ENCODE measurements at regions not wholly inside any gene's neighbourhood (a gene's known extent, or its start where the extent isn't known, plus 50 kb on each side); places are given as distances from the start of the nearest gene placed in this dataset.

DNA sequence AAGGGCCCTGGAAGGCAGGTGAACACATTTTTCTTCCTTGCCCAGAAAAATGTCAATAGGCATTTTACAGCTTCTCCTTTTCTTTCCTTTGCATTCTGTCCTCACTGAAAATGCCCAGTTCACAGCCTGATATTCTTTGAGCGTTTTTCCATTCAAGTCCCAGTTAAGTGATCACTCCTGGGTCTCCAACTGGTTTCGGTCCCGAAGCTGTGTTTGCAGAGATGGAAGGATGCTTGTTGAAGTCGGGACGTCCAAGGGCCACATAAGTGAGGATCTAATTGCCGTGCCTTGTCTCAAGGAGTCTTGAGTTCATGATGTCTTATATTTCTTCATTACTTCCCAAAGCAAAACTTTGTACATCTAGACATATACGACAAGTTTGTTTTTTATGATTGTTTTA, 208.7 kb upstream of the PRKCQ start:
- peaks cover 4% of the 10 kb centered on the region for H3K4me1 ChIP-seq (ENCODE audit: control insufficient read depth, insufficient read depth, low read length)
- H3K4me1 Mint-ChIP-seq = no peaks in the 10 kb centered on the region
- 94 to 100% methylated on average over 4 to 7 of the region's 7 CpGs for WGBS, 2 experiments (ENCODE audit: insufficient coverage in 1 of 2, insufficient read length in 1 of 2)
- TF ChIP-seq, protein P1, sequence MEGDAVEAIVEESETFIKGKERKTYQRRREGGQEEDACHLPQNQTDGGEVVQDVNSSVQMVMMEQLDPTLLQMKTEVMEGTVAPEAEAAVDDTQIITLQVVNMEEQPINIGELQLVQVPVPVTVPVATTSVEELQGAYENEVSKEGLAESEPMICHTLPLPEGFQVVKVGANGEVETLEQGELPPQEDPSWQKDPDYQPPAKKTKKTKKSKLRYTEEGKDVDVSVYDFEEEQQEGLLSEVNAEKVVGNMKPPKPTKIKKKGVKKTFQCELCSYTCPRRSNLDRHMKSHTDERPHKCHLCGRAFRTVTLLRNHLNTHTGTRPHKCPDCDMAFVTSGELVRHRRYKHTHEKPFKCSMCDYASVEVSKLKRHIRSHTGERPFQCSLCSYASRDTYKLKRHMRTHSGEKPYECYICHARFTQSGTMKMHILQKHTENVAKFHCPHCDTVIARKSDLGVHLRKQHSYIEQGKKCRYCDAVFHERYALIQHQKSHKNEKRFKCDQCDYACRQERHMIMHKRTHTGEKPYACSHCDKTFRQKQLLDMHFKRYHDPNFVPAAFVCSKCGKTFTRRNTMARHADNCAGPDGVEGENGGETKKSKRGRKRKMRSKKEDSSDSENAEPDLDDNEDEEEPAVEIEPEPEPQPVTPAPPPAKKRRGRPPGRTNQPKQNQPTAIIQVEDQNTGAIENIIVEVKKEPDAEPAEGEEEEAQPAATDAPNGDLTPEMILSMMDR (conservative IDR thresholded peaks at IDR 0.05) = no peak
- H3K9ac ChIP-seq (ENCODE audit: extremely low read depth, low read length, poor library complexity, severe bottlenecking) = no peak overlapping the region
- H3K4me3 ChIP-seq (ENCODE audit: low read length) = no peak overlapping the region
- DNase-seq = no peak
- H3K36me3 Mint-ChIP-seq (ENCODE audit: low read depth) = no peaks in the 10 kb centered on the region
- no peaks in the 10 kb centered on the region for H3K9me3 Mint-ChIP-seq
- no peak overlapping the region for H3K27ac ChIP-seq (ENCODE audit: low read depth, low read length)
- H3K9me3 ChIP-seq (ENCODE audit: control insufficient read depth, low read length) = no peaks in the 10 kb centered on the region
- no peaks in the 10 kb centered on the region for H3K36me3 ChIP-seq (ENCODE audit: control insufficient read depth, insufficient read depth, low read length)
- H3K27me3 ChIP-seq (ENCODE audit: control insufficient read depth, insufficient read depth, low read length, poor library complexity, severe bottlenecking) = no peaks in the 10 kb centered on the region
- H3K27ac Mint-ChIP-seq = no peak overlapping the region
- H3K27me3 Mint-ChIP-seq (ENCODE audit: insufficient read depth) = no peaks in the 10 kb centered on the region
- H3K4me3 Mint-ChIP-seq = no peak overlapping the region

DNA sequence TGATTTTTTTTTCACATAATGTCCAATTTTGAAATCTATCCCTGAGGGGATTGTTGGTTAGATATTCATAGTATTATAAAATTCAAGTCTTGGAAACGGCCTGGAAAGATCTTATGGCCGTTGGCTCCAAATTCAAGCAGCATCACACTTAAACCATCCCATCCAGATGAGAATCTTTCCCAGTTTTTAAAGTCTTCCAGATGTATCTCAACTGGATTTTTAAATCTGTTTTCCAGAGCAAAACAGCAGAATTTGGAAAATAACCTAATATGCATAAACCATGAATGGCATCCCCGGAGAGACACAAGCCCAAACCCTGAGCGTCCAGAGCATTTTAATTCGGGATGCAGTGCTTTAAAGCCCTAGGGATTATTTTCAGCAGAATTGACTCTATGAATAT, 208.2 kb upstream of the PRKCQ start:
- Histone ChIP-seq H3K27ac (ENCODE audit: low read depth, low read length) (no peak overlapping the region), H3K4me1 (ENCODE audit: control insufficient read depth, insufficient read depth, low read length) (peaks cover 4% of the 10 kb centered on the region), H3K9me3 (ENCODE audit: control insufficient read depth, low read length) (no peaks in the 10 kb centered on the region), H3K36me3 (ENCODE audit: control insufficient read depth, insufficient read depth, low read length) (no peaks in the 10 kb centered on the region), H3K27me3 (ENCODE audit: control insufficient read depth, insufficient read depth, low read length, poor library complexity, severe bottlenecking) (no peaks in the 10 kb centered on the region), H3K4me3 (ENCODE audit: low read length) (no peak overlapping the region), H3K9ac (ENCODE audit: extremely low read depth, low read length, poor library complexity, severe bottlenecking) (no peak overlapping the region)
- TF ChIP-seq, protein P1 (conservative IDR thresholded peaks at IDR 0.05) = no peak
- no peak for DNase-seq
- Mint-ChIP-seq H3K4me3 (no peak overlapping the region), H3K4me1 (peaks cover 5% of the 10 kb centered on the region), H3K36me3 (ENCODE audit: low read depth) (no peaks in the 10 kb centered on the region), H3K9me3 (no peaks in the 10 kb centered on the region), H3K27ac (no peak overlapping the region), H3K27me3 (ENCODE audit: insufficient read depth) (no peaks in the 10 kb centered on the region)
- WGBS, 2 experiments (ENCODE audit: insufficient coverage in 1 of 2, insufficient read length in 1 of 2) = 96 to 98% methylated on average over 4 to 5 of the region's 5 CpGs

DNA sequence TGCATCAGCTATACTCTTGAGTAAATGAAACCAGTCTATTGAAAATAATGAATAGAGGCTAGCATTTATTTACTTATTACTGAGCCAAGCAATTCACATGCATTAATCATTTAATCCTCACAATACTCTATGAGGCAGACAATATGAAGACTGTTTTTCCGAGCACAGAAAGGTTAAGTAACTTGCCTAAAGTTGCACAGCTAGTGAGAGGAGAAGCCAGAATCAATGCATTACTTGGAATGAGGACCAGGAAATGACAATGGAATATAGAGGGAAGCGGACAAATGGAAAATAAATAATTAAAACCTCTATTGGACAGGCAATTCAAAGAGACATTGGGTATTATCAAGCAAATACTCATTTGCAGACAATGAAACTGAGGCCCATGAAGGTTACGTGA, 207.6 kb upstream of the PRKCQ start:
- Histone ChIP-seq H3K4me1 (ENCODE audit: control insufficient read depth, insufficient read depth, low read length) (peaks cover 4% of the 10 kb centered on the region), H3K27ac (ENCODE audit: low read depth, low read length) (no peak overlapping the region), H3K36me3 (ENCODE audit: control insufficient read depth, insufficient read depth, low read length) (no peaks in the 10 kb centered on the region), H3K27me3 (ENCODE audit: control insufficient read depth, insufficient read depth, low read length, poor library complexity, severe bottlenecking) (no peaks in the 10 kb centered on the region), H3K9ac (ENCODE audit: extremely low read depth, low read length, poor library complexity, severe bottlenecking) (no peak overlapping the region), H3K9me3 (ENCODE audit: control insufficient read depth, low read length) (no peaks in the 10 kb centered on the region), H3K4me3 (ENCODE audit: low read length) (no peak overlapping the region)
- H3K4me3 Mint-ChIP-seq = no peak overlapping the region
- WGBS, 2 experiments (ENCODE audit: insufficient coverage in 1 of 2, insufficient read length in 1 of 2) = 94 to 100% methylated on average over 2 to 3 of the region's 3 CpGs
- no peaks in the 10 kb centered on the region for H3K9me3 Mint-ChIP-seq
- no peak overlapping the region for H3K27ac Mint-ChIP-seq
- H3K4me1 Mint-ChIP-seq = peaks cover 10% of the 10 kb centered on the region
- DNase-seq = no peak
- TF ChIP-seq, protein P1 (conservative IDR thresholded peaks at IDR 0.05) = no peak
- no peaks in the 10 kb centered on the region for H3K36me3 Mint-ChIP-seq (ENCODE audit: low read depth)
- no peaks in the 10 kb centered on the region for H3K27me3 Mint-ChIP-seq (ENCODE audit: insufficient read depth)

All from endodermal cell (in vitro differentiated cells).